IPS-NIHi7 (cell line): ENCODE measurements at regions not wholly inside any gene's neighbourhood (a gene's known extent, or its start where the extent isn't known, plus 50 kb on each side); places are given as distances from the start of the nearest gene placed in this dataset.

ENCODE experiments used
- DNase-seq: peaks from one replicate; pipeline ENCODE4 v3.0.0; 2012; ENCODE audit warnings: mixed read lengths; ENCODE audit errors: extremely low spot score

DNA sequence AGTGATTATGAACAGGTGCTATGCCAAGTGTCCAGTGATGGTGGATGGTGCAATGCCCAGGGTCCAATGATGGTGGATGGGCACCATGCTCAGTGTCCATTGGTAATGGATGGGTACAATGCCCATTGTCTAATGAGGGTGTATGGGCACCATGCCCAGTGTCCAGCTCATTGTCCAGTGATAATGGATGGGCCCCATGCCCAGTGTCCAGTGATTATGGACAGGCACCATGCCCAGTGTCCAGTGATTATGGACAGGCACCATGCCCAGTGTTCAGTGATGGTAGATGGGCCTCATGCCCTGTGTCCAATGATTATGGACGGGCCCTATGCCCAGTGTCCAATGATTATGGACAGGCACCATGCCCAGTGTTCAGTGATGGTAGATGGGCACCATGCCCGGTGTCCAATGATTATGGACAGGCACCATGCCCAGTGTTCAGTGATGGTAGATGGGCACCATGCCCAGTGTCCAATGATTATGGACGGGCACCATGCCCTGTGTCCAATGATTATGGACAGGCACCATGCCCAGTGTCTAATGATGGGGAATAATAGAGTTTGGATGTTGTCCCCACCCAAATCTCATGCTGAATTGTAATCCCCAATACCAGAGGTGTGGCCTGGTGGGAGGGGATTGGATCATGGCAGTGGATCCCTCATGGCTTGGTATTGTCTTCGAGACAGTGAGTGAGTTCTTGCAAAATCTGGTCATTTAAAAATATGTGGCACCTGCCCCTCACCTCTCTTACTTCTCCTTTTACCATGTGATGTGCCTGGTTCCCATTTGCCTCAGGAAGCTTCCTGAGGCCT lies 87.8 kb downstream of the ANKRD10 start:
- DNase-seq, result no peak
